Right renal pelvis (tissue), 4 donors: ENCODE measurements at regions not wholly inside any gene's neighbourhood (a gene's known extent, or its start where the extent isn't known, plus 50 kb on each side); places are given as distances from the start of the nearest gene placed in this dataset.
"Not testable (repeated sequence)": the region's sequence is repeated elsewhere in the genome, so short reads cannot be mapped to it uniquely, and the experiment has no call there.

Experiments
- DNase-seq, 4 donors: peaks; one replicate each; pipeline ENCODE4 v3.0.0-alpha.2; 2013; ENCODE audit warnings: low read depth in 4 of 4, low spot score in 3 of 4, missing footprints in 1 of 4

- DNase-seq: not testable (repeated sequence)
Observed at GRCh38 chr2:225743996-225744395, 344.5 kb downstream of the NYAP2 start.

- DNase-seq: no peak
Observed at GRCh38 chr2:225742487-225742886, 343.0 kb downstream of the NYAP2 start.

- no peak for DNase-seq
Observed at GRCh38 chr2:225740086-225740485, 340.6 kb downstream of the NYAP2 start.

- no peak for DNase-seq
Observed at GRCh38 chr2:225739328-225739727, 339.8 kb downstream of the NYAP2 start.

DNA sequence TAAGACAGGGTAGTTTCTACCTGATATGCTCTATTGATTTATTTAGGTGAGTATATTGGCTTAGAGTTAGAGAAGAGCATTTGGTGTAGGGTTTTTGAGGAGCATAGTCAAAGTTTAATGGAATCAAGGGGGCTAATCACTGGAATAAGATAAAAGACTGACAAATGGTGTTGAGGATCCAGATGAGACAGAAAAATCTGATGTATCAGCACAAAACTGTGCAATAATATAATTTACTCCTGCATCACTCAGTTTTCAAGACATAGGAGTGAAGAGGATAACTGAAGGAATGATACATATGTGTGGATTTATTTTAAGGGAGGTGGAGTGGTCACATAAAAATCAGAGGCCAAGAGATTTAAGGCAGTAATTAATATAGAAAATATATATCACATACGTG, 339.2 kb downstream of the NYAP2 start:
- DNase-seq: no peak

- DNase-seq: no peak
Observed at GRCh38 chr2:225737556-225737955, 338.0 kb downstream of the NYAP2 start.

DNA sequence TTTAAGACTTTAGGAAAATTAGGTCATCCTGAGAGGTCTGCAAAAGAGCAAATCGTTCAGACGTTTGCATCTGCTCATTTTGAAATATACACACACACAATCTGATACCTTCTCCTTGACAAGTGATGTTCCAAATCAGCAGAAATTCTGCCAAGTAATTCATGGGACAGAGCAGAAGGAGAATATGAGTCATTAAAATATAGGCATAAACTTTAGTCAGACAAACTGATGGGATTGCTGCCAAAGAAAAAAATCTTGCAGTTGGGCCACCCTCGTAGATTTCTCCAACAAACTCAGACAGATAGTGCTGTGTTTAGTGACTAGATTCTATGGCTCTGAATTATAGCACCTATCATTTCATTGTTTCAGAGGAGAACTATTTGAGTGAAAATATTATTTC, 336.3 kb downstream of the NYAP2 start:
- DNase-seq: peak in 2 of 4 donors; percentile 2 to 3

DNA sequence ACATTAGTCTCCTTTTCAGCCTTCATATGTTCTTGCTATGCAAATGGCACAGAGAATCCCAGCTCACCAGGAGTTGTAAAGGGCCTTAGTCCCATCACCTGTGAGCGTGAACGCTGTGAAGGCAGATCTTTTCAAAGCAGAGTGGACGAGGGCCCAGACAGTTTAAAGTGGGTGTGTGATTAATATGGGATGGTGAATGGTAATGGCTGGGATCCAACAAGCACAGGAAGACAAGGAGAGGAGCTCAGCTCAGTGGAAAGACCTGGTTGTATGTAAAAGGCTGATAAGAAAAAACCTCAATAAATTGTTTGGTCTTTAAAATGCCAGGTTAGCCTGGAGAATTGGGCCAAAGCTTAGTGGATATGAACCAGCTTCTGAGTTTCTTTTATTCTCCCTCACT, 326.2 kb downstream of the NYAP2 start:
- no peak for DNase-seq
